Osteoblast (primary cell): ENCODE measurements at regions not wholly inside any gene's neighbourhood (a gene's known extent, or its start where the extent isn't known, plus 50 kb on each side); places are given as distances from the start of the nearest gene placed in this dataset.

Experiments
- DNase-seq: peaks from one replicate; pipeline ENCODE4 v3.0.0; 2011; ENCODE audit warnings: low spot score, mixed read lengths; ENCODE audit not compliant: insufficient read length; ENCODE audit errors: missing footprints
- H2AFZ ChIP-seq: 2 replicates; pipeline ENCODE4 v1.6.0; 2011; ENCODE audit warnings: mild to moderate bottlenecking, low read length
- H3K27ac ChIP-seq: 2 replicates; pipeline ENCODE4 v1.5.1; 2011; ENCODE audit warnings: mild to moderate bottlenecking, low read depth, low read length, moderate library complexity
- H3K27me3 ChIP-seq: 2 replicates; pipeline ENCODE4 v1.6.0; 2012; ENCODE audit warnings: mild to moderate bottlenecking, control low read depth, inconsistent platforms, low read length, moderate library complexity; ENCODE audit not compliant: insufficient read depth
- H3K36me3 ChIP-seq: 2 replicates; pipeline ENCODE4 v1.5.1; 2011; ENCODE audit warnings: mild to moderate bottlenecking, low read length, control low read depth, moderate library complexity; ENCODE audit not compliant: insufficient read depth
- H3K4me1 ChIP-seq: 2 replicates; pipeline ENCODE4 v1.5.1; 2011; ENCODE audit warnings: mild to moderate bottlenecking, low read length, control low read depth, moderate library complexity; ENCODE audit not compliant: insufficient read depth
- H3K4me2 ChIP-seq: 2 replicates; pipeline ENCODE4 v1.6.0; 2011; ENCODE audit warnings: mild to moderate bottlenecking, low read length; ENCODE audit not compliant: insufficient read depth
- H3K4me3 ChIP-seq: fragments of 200-600 bp; sonication (generic); 3 replicates; pipeline ENCODE4 v1.5.1; 2012; ENCODE audit warnings: mild to moderate bottlenecking, low read length, inconsistent platforms; ENCODE audit not compliant: insufficient read depth
- H3K79me2 ChIP-seq: 2 replicates; pipeline ENCODE4 v1.6.0; 2012; ENCODE audit warnings: mild to moderate bottlenecking, low read length, control low read depth, inconsistent platforms; ENCODE audit not compliant: insufficient read depth
- H3K9me3 ChIP-seq: 2 replicates; pipeline ENCODE4 v1.5.1; 2011; ENCODE audit warnings: low read depth, low read length, control low read depth
- H4K20me1 ChIP-seq: 2 replicates; pipeline ENCODE4 v1.6.0; 2012; ENCODE audit warnings: mild to moderate bottlenecking, low read length, control low read depth; ENCODE audit not compliant: insufficient read depth
- CTCF ChIP-seq: IDR thresholded peaks from 2 replicates; pipeline ENCODE4 v1.5.1; 2011; ENCODE audit warnings: mild to moderate bottlenecking, low read depth, low read length, moderate library complexity; ENCODE audit errors: extremely low read depth

GRCh38 chr7:24384362-24385030 lies 100.5 kb downstream of the NPY start:
- H3K36me3 ChIP-seq = no peaks in the 10 kb centered on the region
- DNase-seq = no peak

GRCh38 chr7:24388212-24388611 lies 104.2 kb downstream of the NPY start:
- H3K36me3 ChIP-seq = no peaks in the 10 kb centered on the region
- no peak overlapping the region for H3K4me3 ChIP-seq
- TF ChIP-seq CTCF = no peak
- no peaks in the 10 kb centered on the region for H3K27me3 ChIP-seq
- H3K79me2 ChIP-seq = no peaks in the 10 kb centered on the region
- H3K4me2 ChIP-seq = no peak overlapping the region
- H3K27ac ChIP-seq = no peak overlapping the region
- no peaks in the 10 kb centered on the region for H3K4me1 ChIP-seq
- no peak overlapping the region for H2AFZ ChIP-seq
- H3K9me3 ChIP-seq = no peaks in the 10 kb centered on the region
- no peaks in the 10 kb centered on the region for H4K20me1 ChIP-seq
- no peak for DNase-seq

More at GRCh38 chr7:24384362-24385030, 100.5 kb downstream of the NPY start:
- Histone ChIP-seq H3K27ac (no peak overlapping the region), H2AFZ (no peak overlapping the region), H3K79me2 (no peaks in the 10 kb centered on the region), H3K4me2 (no peak overlapping the region), H4K20me1 (no peaks in the 10 kb centered on the region), H3K4me1 (no peaks in the 10 kb centered on the region), H3K4me3 (no peak overlapping the region), H3K9me3 (no peaks in the 10 kb centered on the region), H3K27me3 (no peaks in the 10 kb centered on the region)
- no peak for TF ChIP-seq CTCF

GRCh38 chr7:24390376-24391157 lies 106.6 kb downstream of the NPY start:
- TF ChIP-seq CTCF = no peak
- Histone ChIP-seq H3K4me2 (no peak overlapping the region), H3K27me3 (no peaks in the 10 kb centered on the region), H3K79me2 (no peaks in the 10 kb centered on the region), H3K27ac (no peak overlapping the region), H3K36me3 (no peaks in the 10 kb centered on the region), H3K9me3 (no peaks in the 10 kb centered on the region), H3K4me3 (no peak overlapping the region), H3K4me1 (no peaks in the 10 kb centered on the region), H4K20me1 (no peaks in the 10 kb centered on the region), H2AFZ (no peak overlapping the region)
- DNase-seq = no peak

GRCh38 chr7:24392774-24393173 lies 108.8 kb downstream of the NPY start:
- Histone ChIP-seq H3K79me2 (no peaks in the 10 kb centered on the region), H3K9me3 (no peaks in the 10 kb centered on the region), H3K36me3 (no peaks in the 10 kb centered on the region), H3K4me2 (no peak overlapping the region), H3K4me1 (no peaks in the 10 kb centered on the region), H3K4me3 (no peak overlapping the region), H3K27ac (no peak overlapping the region), H2AFZ (no peak overlapping the region), H4K20me1 (no peaks in the 10 kb centered on the region), H3K27me3 (no peaks in the 10 kb centered on the region)
- no peak for DNase-seq
- no peak for TF ChIP-seq CTCF
